ENCODE measurements at regions not wholly inside any gene's neighbourhood (a gene's known extent, or its start where the extent isn't known, plus 50 kb on each side); places are given as distances from the start of the nearest gene placed in this dataset.

DNA sequence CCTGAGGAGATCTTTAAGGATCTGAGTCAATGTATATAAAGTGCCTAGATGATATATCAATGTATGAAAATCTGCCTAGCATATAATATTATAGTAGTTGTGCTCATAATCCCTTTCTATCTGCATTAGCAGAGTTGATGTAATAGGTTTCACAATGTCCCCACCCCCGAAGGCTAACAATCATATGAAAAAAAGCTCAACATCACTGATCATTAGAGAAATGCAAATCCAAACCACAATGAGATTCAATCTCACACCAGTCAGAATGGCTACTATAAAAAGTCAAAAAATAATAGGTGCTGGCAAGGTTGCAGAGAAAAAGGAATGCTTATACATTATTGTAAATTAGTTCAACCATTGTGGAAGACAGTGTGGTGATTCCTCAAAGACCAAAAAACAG lies 147.8 kb upstream of the DPT start:
- DNase-seq (ENCODE audit: low read depth) = no peak
- H3K4me3 ChIP-seq (ENCODE audit: low read depth, low read length) = no peak overlapping the region
- TF ChIP-seq, protein P1, sequence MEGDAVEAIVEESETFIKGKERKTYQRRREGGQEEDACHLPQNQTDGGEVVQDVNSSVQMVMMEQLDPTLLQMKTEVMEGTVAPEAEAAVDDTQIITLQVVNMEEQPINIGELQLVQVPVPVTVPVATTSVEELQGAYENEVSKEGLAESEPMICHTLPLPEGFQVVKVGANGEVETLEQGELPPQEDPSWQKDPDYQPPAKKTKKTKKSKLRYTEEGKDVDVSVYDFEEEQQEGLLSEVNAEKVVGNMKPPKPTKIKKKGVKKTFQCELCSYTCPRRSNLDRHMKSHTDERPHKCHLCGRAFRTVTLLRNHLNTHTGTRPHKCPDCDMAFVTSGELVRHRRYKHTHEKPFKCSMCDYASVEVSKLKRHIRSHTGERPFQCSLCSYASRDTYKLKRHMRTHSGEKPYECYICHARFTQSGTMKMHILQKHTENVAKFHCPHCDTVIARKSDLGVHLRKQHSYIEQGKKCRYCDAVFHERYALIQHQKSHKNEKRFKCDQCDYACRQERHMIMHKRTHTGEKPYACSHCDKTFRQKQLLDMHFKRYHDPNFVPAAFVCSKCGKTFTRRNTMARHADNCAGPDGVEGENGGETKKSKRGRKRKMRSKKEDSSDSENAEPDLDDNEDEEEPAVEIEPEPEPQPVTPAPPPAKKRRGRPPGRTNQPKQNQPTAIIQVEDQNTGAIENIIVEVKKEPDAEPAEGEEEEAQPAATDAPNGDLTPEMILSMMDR (IDR thresholded peaks at IDR 0.05; ENCODE audit: low read depth, low read length, missing control alignments) = no peak

DNA sequence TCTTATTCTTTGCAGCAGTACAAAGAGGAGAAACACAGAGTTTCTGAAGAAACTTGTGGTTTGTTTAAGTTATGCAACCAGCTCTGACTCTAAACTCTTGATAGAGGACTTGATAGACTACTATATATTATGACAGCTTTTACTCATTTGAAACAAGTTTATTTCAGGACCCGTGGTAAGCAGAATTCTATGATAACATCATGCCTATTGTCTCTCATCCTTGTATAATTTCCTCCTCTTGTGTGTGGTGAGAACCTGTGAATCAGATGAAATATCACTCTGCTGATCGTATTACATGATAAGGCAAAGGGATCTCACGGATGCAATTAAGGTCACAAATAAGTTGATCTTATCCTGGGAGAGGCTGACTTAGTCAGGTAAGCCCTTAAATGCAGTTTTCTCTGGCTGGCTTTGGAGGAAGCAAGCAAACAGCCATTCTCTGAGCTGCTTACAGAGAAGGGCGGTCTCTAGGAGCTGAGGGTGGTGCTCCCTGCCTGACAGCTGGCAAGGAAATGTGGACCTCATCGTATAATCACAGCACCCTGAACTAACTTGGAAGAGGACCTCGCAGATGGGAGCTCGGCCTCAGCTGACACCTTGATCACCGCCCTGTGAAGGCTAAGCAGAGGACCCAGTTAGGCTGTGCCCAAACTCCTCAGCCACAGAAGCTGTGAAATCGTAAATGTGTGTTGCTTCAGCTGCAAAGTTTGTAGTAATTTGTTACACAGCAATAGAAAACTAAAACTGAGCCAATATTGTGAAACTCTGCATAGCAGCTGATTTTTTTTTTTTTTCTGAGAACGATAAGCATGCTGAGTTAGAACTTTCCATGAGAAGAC lies 151.1 kb upstream of the DPT start:
- H3K4me3 ChIP-seq (ENCODE audit: low read depth, low read length) = no peak overlapping the region
- TF ChIP-seq, protein P1 (IDR thresholded peaks at IDR 0.05; ENCODE audit: low read depth, low read length, missing control alignments) = no peak
- no peak for DNase-seq (ENCODE audit: low read depth)

DNA sequence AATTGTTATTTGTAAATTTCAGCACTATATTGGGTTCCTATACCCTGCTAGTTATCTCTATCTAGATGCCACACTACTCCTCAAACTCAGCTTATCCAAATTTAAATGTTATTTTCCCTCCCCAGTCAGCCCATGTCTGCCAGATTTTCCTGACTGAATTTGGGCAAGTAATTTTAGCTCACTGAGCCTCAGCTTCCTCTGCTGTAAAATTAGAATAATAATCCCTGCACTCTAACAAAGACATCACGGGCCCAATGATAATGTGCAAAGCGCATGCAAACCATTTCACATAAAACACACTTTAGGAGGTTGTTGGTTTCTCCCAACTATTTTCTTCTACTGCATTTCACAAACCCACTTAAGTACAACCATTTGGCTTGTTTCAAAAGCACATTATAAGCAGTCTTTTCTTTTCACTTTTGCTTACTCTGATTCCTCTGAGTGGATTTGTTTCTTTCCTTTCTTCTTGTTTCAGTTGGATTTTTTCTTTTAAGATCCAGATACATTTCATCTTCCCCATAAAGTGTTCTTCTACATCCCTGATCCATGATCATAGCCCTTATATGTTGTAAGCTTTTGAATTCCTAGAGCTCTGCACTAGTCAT lies 152.8 kb upstream of the DPT start:
- no peak overlapping the region for H3K4me3 ChIP-seq (ENCODE audit: low read depth, low read length)
- DNase-seq (ENCODE audit: low read depth) = no peak
- TF ChIP-seq, protein P1 (IDR thresholded peaks at IDR 0.05; ENCODE audit: low read depth, low read length, missing control alignments) = no peak

DNA sequence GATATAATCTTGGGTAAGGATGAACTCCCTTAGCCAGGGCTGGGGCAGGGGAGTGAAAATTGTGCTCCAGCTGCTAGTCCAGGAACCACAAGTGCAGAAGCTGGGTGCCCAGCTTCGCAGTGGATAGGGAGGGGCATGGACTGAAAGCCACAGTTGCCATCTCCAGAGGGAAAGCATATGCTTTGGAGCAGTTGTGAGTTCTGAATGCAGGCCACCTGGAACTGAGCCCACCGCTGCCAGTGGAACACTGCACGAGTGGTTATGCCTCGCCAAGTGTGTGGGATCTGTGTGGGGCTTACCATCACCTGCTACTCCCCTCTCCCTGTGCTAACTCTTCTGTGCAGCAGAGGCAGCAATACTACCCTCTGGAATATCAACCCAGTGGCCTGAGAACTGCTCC lies 158.4 kb upstream of the DPT start:
- DNase-seq (ENCODE audit: low read depth) = no peak
- TF ChIP-seq, protein P1 (IDR thresholded peaks at IDR 0.05; ENCODE audit: low read depth, low read length, missing control alignments) = no peak
- no peak overlapping the region for H3K4me3 ChIP-seq (ENCODE audit: low read depth, low read length)

DNA sequence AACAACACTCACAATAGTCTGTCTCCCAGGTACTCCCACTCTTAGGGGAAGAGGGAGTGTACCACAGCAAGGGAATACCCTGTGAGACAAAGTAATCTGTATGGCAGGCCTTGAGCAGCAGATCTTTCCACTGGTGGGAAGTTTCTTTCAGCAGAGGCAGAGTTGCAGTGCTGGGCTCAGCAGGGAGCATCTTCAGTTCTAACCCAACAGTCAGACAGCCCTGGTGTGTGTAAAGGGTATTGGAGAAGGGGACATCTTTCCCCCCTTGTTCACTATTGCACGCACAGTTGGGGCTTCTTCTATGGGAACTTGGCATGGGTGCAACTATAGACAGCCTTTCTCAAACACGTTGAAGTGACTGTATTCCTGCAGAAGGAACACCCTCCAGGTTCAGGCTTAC lies 159.4 kb upstream of the DPT start:
- H3K4me3 ChIP-seq (ENCODE audit: low read depth, low read length) = no peak overlapping the region
- DNase-seq (ENCODE audit: low read depth) = no peak
- TF ChIP-seq, protein P1 (IDR thresholded peaks at IDR 0.05; ENCODE audit: low read depth, low read length, missing control alignments) = no peak

DNA sequence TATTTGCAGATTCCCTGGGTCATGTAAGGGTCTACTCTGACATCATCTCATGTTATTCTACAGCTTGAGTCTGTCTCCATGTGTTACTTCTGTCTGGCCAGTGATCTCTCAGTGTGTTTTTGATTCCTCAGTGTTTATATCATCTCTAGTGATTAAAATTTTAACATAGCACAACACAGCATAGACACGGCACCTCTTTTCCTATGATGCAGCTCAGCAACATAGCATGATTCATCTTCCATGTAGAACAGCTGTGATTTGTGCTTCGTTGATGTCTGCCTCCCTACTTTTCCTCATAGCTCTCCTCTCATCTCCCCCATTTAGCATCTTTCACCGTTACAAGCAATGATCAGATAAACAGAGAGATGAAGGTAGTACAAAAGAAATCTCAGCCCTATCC lies 163.9 kb upstream of the DPT start:
- DNase-seq (ENCODE audit: low read depth) = no peak
- no peak overlapping the region for H3K4me3 ChIP-seq (ENCODE audit: low read depth, low read length)
- TF ChIP-seq, protein P1 (IDR thresholded peaks at IDR 0.05; ENCODE audit: low read depth, low read length, missing control alignments) = no peak

Measured in GM12864 (cell line).